ENCODE measurements at regions not wholly inside any gene's neighbourhood (a gene's known extent, or its start where the extent isn't known, plus 50 kb on each side); places are given as distances from the start of the nearest gene placed in this dataset.
"Not testable (repeated sequence)": the region's sequence is repeated elsewhere in the genome, so short reads cannot be mapped to it uniquely, and the experiment has no call there.

- in situ Hi-C loops (cut with HindIII; ENCODE audit: low pct_unique_long_range_greater_than_20kb, low sequenced_read_pairs) = no loop called here
- DNase-seq (ENCODE audit: low read depth, low spot score) = no peak
These were observed 87.9 kb upstream of the PLET1 start for GRCh38 chr11:112348480-112349029.

GRCh38 chr11:112351423-112351822 lies 90.8 kb upstream of the PLET1 start:
- in situ Hi-C loops (cut with HindIII; ENCODE audit: low pct_unique_long_range_greater_than_20kb, low sequenced_read_pairs); DNase-seq (ENCODE audit: low read depth, low spot score): not testable (repeated sequence)

GRCh38 chr11:112352907-112353306 lies 92.2 kb upstream of the PLET1 start:
- DNase-seq (ENCODE audit: low read depth, low spot score) = no peak
- in situ Hi-C loops (cut with HindIII; ENCODE audit: low pct_unique_long_range_greater_than_20kb, low sequenced_read_pairs) = no loop called here

GRCh38 chr11:112354364-112354763 lies 93.7 kb upstream of the PLET1 start:
- in situ Hi-C loops (cut with HindIII; ENCODE audit: low pct_unique_long_range_greater_than_20kb, low sequenced_read_pairs) = no loop called here
- DNase-seq (ENCODE audit: low read depth, low spot score) = no peak

GRCh38 chr11:112355726-112356125 lies 95.1 kb upstream of the PLET1 start:
- no peak for DNase-seq (ENCODE audit: low read depth, low spot score)
- in situ Hi-C loops (cut with HindIII; ENCODE audit: low pct_unique_long_range_greater_than_20kb, low sequenced_read_pairs) = no loop called here

- DNase-seq (ENCODE audit: low read depth, low spot score) = no peak
- in situ Hi-C loops (cut with HindIII; ENCODE audit: low pct_unique_long_range_greater_than_20kb, low sequenced_read_pairs) = no loop called here
These were observed 96.8 kb upstream of the PLET1 start for GRCh38 chr11:112357488-112357887.

GRCh38 chr11:112361396-112361795 lies 100.7 kb upstream of the PLET1 start:
- in situ Hi-C loops (cut with HindIII; ENCODE audit: low pct_unique_long_range_greater_than_20kb, low sequenced_read_pairs) = no loop called here
- DNase-seq (ENCODE audit: low read depth, low spot score) = no peak

GRCh38 chr11:112363527-112363926 lies 102.9 kb upstream of the PLET1 start:
- in situ Hi-C loops (cut with HindIII; ENCODE audit: low pct_unique_long_range_greater_than_20kb, low sequenced_read_pairs) = no loop called here
- DNase-seq (ENCODE audit: low read depth, low spot score) = no peak

- in situ Hi-C loops (cut with HindIII; ENCODE audit: low pct_unique_long_range_greater_than_20kb, low sequenced_read_pairs) = no loop called here
- no peak for DNase-seq (ENCODE audit: low read depth, low spot score)
These were observed 104.4 kb upstream of the PLET1 start for GRCh38 chr11:112364962-112365481.

- in situ Hi-C loops (cut with HindIII; ENCODE audit: low pct_unique_long_range_greater_than_20kb, low sequenced_read_pairs) = no loop called here
- no peak for DNase-seq (ENCODE audit: low read depth, low spot score)
These were observed 105.4 kb upstream of the PLET1 start for GRCh38 chr11:112366012-112366411.

GRCh38 chr11:112366777-112367176 lies 106.1 kb upstream of the PLET1 start:
- in situ Hi-C loops (cut with HindIII; ENCODE audit: low pct_unique_long_range_greater_than_20kb, low sequenced_read_pairs) = no loop called here
- DNase-seq (ENCODE audit: low read depth, low spot score) = no peak

GRCh38 chr11:112367461-112367860 lies 106.8 kb upstream of the PLET1 start:
- in situ Hi-C loops (cut with HindIII; ENCODE audit: low pct_unique_long_range_greater_than_20kb, low sequenced_read_pairs) = no loop called here

GRCh38 chr11:112367895-112368294 lies 107.2 kb upstream of the PLET1 start:
- in situ Hi-C loops (cut with HindIII; ENCODE audit: low pct_unique_long_range_greater_than_20kb, low sequenced_read_pairs) = no loop called here
- no peak for DNase-seq (ENCODE audit: low read depth, low spot score)

More at GRCh38 chr11:112367461-112367860, 106.8 kb upstream of the PLET1 start:
- no peak for DNase-seq (ENCODE audit: low read depth, low spot score)

- DNase-seq (ENCODE audit: low read depth, low spot score) = no peak
- in situ Hi-C loops (cut with HindIII; ENCODE audit: low pct_unique_long_range_greater_than_20kb, low sequenced_read_pairs) = no loop called here
These were observed 107.7 kb upstream of the PLET1 start for GRCh38 chr11:112368381-112368780.

- in situ Hi-C loops (cut with HindIII; ENCODE audit: low pct_unique_long_range_greater_than_20kb, low sequenced_read_pairs) = no loop called here
These were observed 108.7 kb upstream of the PLET1 start for GRCh38 chr11:112369374-112369773.

GRCh38 chr11:112369916-112370315 lies 109.3 kb upstream of the PLET1 start:
- in situ Hi-C loops (cut with HindIII; ENCODE audit: low pct_unique_long_range_greater_than_20kb, low sequenced_read_pairs) = no loop called here
- no peak for DNase-seq (ENCODE audit: low read depth, low spot score)

More at GRCh38 chr11:112369374-112369773, 108.7 kb upstream of the PLET1 start:
- DNase-seq (ENCODE audit: low read depth, low spot score) = no peak

- no peak for DNase-seq (ENCODE audit: low read depth, low spot score)
- in situ Hi-C loops (cut with HindIII; ENCODE audit: low pct_unique_long_range_greater_than_20kb, low sequenced_read_pairs) = no loop called here
These were observed 114.0 kb upstream of the PLET1 start for GRCh38 chr11:112374486-112375140.

GRCh38 chr11:112377946-112378345 lies 117.3 kb upstream of the PLET1 start:
- in situ Hi-C loops (cut with HindIII; ENCODE audit: low pct_unique_long_range_greater_than_20kb, low sequenced_read_pairs) = no loop called here
- DNase-seq (ENCODE audit: low read depth, low spot score) = no peak

- no peak for DNase-seq (ENCODE audit: low read depth, low spot score)
- in situ Hi-C loops (cut with HindIII; ENCODE audit: low pct_unique_long_range_greater_than_20kb, low sequenced_read_pairs) = no loop called here
These were observed 119.8 kb upstream of the PLET1 start for GRCh38 chr11:112380464-112380863.

Measured in SK-MEL-5 (cell line).